MM.1S (cell line): ENCODE measurements at regions not wholly inside any gene's neighbourhood (a gene's known extent, or its start where the extent isn't known, plus 50 kb on each side); places are given as distances from the start of the nearest gene placed in this dataset.

Source experiments
- EZH2phosphoT487 ChIP-seq: fragments of 300-600 bp; sonication (generic); IDR thresholded peaks from 2 replicates; pipeline ENCODE4 v1.6.1; 2018; ENCODE audit warnings: antibody characterized with exemption, low read length
- TF ChIP-seq, protein P1 (sequence below): fragments of 300-600 bp; sonication (generic); IDR thresholded peaks from 2 replicates; pipeline ENCODE4 v1.5.1; 2016; ENCODE audit warnings: antibody characterized with exemption, low read length, mixed read lengths

DNA sequence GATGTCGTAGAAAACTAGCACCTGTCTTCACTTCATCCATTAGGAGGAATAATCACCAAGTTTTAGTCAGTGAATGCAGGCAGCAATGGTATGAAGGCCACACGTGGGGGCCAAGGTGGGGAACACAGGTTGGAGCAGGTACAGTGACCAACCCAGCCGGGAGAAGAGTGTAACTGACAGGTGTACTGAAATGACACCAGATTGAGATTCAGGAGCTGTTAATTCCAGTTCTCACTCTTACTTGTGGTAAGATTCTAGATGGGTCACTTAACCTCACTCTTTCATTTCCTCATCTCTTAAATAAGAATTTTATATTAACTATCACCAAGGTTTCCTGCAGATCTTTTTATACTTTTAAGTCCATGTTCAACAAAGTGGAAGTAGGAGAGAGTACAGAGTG lies 206.2 kb upstream of the PTBP2 start:
- no peak for TF ChIP-seq EZH2phosphoT487
- TF ChIP-seq, protein P1, sequence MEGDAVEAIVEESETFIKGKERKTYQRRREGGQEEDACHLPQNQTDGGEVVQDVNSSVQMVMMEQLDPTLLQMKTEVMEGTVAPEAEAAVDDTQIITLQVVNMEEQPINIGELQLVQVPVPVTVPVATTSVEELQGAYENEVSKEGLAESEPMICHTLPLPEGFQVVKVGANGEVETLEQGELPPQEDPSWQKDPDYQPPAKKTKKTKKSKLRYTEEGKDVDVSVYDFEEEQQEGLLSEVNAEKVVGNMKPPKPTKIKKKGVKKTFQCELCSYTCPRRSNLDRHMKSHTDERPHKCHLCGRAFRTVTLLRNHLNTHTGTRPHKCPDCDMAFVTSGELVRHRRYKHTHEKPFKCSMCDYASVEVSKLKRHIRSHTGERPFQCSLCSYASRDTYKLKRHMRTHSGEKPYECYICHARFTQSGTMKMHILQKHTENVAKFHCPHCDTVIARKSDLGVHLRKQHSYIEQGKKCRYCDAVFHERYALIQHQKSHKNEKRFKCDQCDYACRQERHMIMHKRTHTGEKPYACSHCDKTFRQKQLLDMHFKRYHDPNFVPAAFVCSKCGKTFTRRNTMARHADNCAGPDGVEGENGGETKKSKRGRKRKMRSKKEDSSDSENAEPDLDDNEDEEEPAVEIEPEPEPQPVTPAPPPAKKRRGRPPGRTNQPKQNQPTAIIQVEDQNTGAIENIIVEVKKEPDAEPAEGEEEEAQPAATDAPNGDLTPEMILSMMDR, result no peak
